Endothelial cell of umbilical vein (primary cell): ENCODE measurements at regions not wholly inside any gene's neighbourhood (a gene's known extent, or its start where the extent isn't known, plus 50 kb on each side); places are given as distances from the start of the nearest gene placed in this dataset.
A peak's percentile ranks its signal among the peaks of the same experiment; 100 is the strongest.

Source experiments
- BruUV-seq: library from RNA; stranded (reverse); fragments of 400-500 nt; replicated peaks from 2 replicates; lab custom pipeline; 2021; lab: Mats Ljungman, UMichigan
- CTCF ChIA-PET: fragments of 300-600, 350-600 bp; sonication (Branson Sonifier 250); formaldehyde crosslinking; loops from one replicate; lab custom pipeline; 2021; ENCODE audit warnings: antibody characterized with exemption, inconsistent platforms; lab: Charles Lee
- POLR2A ChIA-PET: fragments of 300-600, 350-600 bp; sonication (Branson Sonifier 250); formaldehyde crosslinking; loops from one replicate; lab custom pipeline; 2021; ENCODE audit warnings: antibody characterized with exemption, inconsistent platforms; lab: Charles Lee
- DNase-seq: peaks from one replicate; pipeline ENCODE4 v3.0.0-alpha.2; 2011; ENCODE audit warnings: low read depth, low spot score
- FAIRE-seq: peaks from 2 replicates; lab custom pipeline; 2011; peaks lifted over from hg19 to GRCh38; lab: Jason Lieb, UNC
- H2AFZ ChIP-seq: 2 replicates; pipeline ENCODE4 v1.6.0; 2012; ENCODE audit warnings: low read depth, low read length, control low read depth, inconsistent platforms
- H3K27ac ChIP-seq: 2 replicates; pipeline ENCODE4 v1.5.1; 2011; ENCODE audit warnings: low read depth, mild to moderate bottlenecking, control low read depth, low read length, moderate library complexity; ENCODE audit not compliant: insufficient read depth
- H3K27me3 ChIP-seq, 2 experiments: 2 replicates each; pipeline versions ENCODE4 v1.6.0 to v1.6.1; 2011; ENCODE audit warnings: low read length in 2 of 2, mixed read lengths in 1 of 2; ENCODE audit not compliant: control insufficient read depth in 2 of 2, insufficient read depth in 2 of 2
- H3K36me3 ChIP-seq, 2 experiments: 2 replicates in 1 of 2; 3 replicates in 1 of 2; pipeline ENCODE4 v1.5.1; 2011; ENCODE audit warnings: low read length in 2 of 2, mild to moderate bottlenecking in 1 of 2, moderate library complexity in 1 of 2; ENCODE audit not compliant: control insufficient read depth in 2 of 2, insufficient read depth in 2 of 2; ENCODE audit errors: extremely low read depth in 1 of 2
- H3K4me1 ChIP-seq: 3 replicates; pipeline ENCODE4 v1.5.1; 2011; ENCODE audit warnings: mild to moderate bottlenecking, low read length; ENCODE audit not compliant: control insufficient read depth, insufficient read depth; ENCODE audit errors: extremely low read depth
- H3K4me2 ChIP-seq: 2 replicates; pipeline ENCODE4 v1.6.1; 2011; ENCODE audit warnings: low read length, control low read depth, mixed read lengths; ENCODE audit not compliant: insufficient read depth
- H3K4me3 ChIP-seq, 3 experiments: fragments of 200-600 bp in 1 of 3; sonication (generic), shearing (Covaris generic) in 1 of 3; replicated peaks in 1 of 3; 2 replicates each; pipeline ENCODE4 v1.5.1; 2011 to 2016; ENCODE audit warnings: control low read depth in 3 of 3, low read length in 3 of 3, mild to moderate bottlenecking in 2 of 3, inconsistent platforms in 1 of 3, low read depth in 1 of 3, moderate library complexity in 1 of 3; ENCODE audit not compliant: insufficient read depth in 1 of 3
- H3K79me2 ChIP-seq: 2 replicates; pipeline ENCODE4 v1.6.0; 2012; ENCODE audit warnings: low read length, inconsistent platforms; ENCODE audit not compliant: control insufficient read depth, insufficient read depth
- H3K9ac ChIP-seq: replicated peaks from 2 replicates; pipeline ENCODE3; 2011; ENCODE audit warnings: low read length, control low read depth; ENCODE audit not compliant: insufficient read depth; ENCODE audit errors: extremely low read depth
- H3K9me1 ChIP-seq: replicated peaks from 3 replicates; pipeline ENCODE4 v1.6.0; 2011; ENCODE audit warnings: mild to moderate bottlenecking, low read length; ENCODE audit not compliant: control insufficient read depth, insufficient read depth; ENCODE audit errors: extremely low read depth
- H3K9me3 ChIP-seq: replicated peaks from 2 replicates; pipeline ENCODE4 v1.5.1; 2012; ENCODE audit warnings: low read length, inconsistent platforms; ENCODE audit not compliant: control insufficient read depth, insufficient read depth
- H4K20me1 ChIP-seq: replicated peaks from 2 replicates; pipeline ENCODE3; 2011; ENCODE audit warnings: mild to moderate bottlenecking, low read length; ENCODE audit not compliant: control insufficient read depth, insufficient read depth; ENCODE audit errors: extremely low read depth
- EZH2 ChIP-seq: IDR thresholded peaks from 2 replicates; pipeline ENCODE4 v1.6.1; 2012; ENCODE audit warnings: borderline replicate concordance, low read depth, mild to moderate bottlenecking, moderate library complexity, low read length, inconsistent platforms; ENCODE audit not compliant: severe bottlenecking
- FOS ChIP-seq: IDR thresholded peaks from 2 replicates; pipeline ENCODE4 v1.6.1; 2011; ENCODE audit warnings: mild to moderate bottlenecking, low read length, moderate library complexity, borderline replicate concordance; ENCODE audit not compliant: insufficient read depth
- GATA2 ChIP-seq: IDR thresholded peaks from 2 replicates; pipeline ENCODE4 v1.7.0; 2011; ENCODE audit warnings: low read depth, mild to moderate bottlenecking, moderate library complexity, mixed read lengths, low read length; ENCODE audit not compliant: insufficient read length, insufficient read depth
- JUN ChIP-seq: IDR thresholded peaks from 2 replicates; pipeline ENCODE4 v1.6.1; 2011; ENCODE audit warnings: borderline replicate concordance, low read depth; ENCODE audit not compliant: insufficient read length, insufficient read depth
- MYC ChIP-seq: IDR thresholded peaks from one replicate; pipeline ENCODE4 v1.6.1; 2011; ENCODE audit warnings: mild to moderate bottlenecking, low read depth, low read length
- POLR2A ChIP-seq: IDR thresholded peaks from 2 replicates; pipeline ENCODE4 v1.6.1; 2012; ENCODE audit warnings: low read depth, mild to moderate bottlenecking, control low read depth, low read length
- POLR2AphosphoS5 ChIP-seq: IDR thresholded peaks from 2 replicates; pipeline ENCODE4 v1.6.1; 2012; ENCODE audit warnings: low read depth, mild to moderate bottlenecking, control low read depth, low read length, moderate library complexity; ENCODE audit not compliant: insufficient read depth
- dilution Hi-C: fragments of 300-500 bp; cut with MboI; formaldehyde crosslinking; loops from one replicate; pipeline ENCODE4 v1.15.0; 2019; ENCODE audit warnings: low sequenced_read_pairs; ENCODE audit not compliant: extremely low pct_ligation_motif_present
- intact Hi-C: fragments of 100-400 bp; cut with micrococcal nuclease; formaldehyde crosslinking; loops from one replicate; pipeline ENCODE4 v1.10.0; 2022
- TF ChIP-seq, protein P1 (sequence below), 2 donors: IDR thresholded peaks; 1 replicate in 1 of 2; 2 replicates in 1 of 2; pipeline ENCODE4 v1.5.1; 2011; ENCODE audit warnings: low read length in 2 of 2, mild to moderate bottlenecking in 2 of 2, moderate library complexity in 2 of 2, control low read depth in 1 of 2, inconsistent platforms in 1 of 2, low read depth in 1 of 2; ENCODE audit not compliant: insufficient read depth in 1 of 2; ENCODE audit errors: extremely low read depth in 1 of 2
- TF ChIP-seq, protein P2 (sequence below): IDR thresholded peaks from 2 replicates; pipeline ENCODE4 v1.6.1; 2011; ENCODE audit not compliant: insufficient read depth, insufficient read length

DNA sequence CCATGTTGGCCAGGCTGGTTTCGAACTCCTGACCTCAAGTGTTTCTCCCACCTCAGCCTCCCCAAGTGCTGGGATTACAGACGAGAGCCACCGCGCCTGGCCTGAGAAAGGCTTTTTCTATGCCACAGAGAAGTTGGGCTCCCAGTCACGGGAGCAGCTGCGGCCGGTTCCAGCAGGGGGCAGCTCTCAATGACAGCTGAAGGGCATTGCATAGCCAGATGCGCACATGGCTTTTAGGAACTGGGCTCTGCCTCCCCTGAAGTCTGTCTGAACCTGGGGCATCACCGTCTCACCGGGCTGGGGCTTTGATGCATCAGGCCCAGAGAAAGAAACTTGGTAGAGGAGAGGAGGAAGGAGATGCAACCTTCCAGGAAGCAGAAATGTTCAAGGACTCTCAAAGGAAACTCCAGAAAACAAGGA lies 84.2 kb upstream of the LAPTM4A start:
- peak; percentile 88 for FAIRE-seq
- intact Hi-C loops: loop anchor here (1.0 to 10.0 kb wide), 4 partner anchors 56 to 189 kb away; no protein-coding TSS in a partner anchor

DNA sequence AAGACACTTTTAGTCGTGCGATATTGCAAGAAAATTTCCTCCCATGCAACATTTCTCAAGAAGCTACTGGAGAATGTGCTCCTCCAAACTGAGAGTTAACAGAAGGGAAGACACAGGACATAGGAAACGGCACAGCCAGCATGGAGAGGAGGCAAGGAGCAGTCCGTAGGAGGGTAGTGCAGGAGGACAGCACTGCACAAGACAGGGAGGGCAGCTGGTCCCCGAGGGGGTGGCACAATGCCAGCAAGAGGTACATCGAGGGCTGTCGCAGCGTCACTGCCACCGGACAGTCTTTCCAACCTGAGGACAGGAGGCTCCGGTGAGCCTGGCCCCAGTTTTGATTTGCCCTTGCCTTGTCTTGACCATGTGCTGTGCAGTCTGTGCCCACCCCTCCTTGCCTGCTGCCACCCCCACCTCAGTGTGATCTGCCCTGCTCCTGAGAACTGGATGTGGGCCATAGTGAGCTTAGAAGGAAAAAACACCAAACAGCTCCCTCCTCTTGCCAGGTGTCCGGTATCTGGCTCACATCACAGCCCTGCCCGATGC lies 81.6 kb upstream of the LAPTM4A start:
- POLR2A ChIA-PET: no interaction called here
- H3K36me3 ChIP-seq: no peaks in the 10 kb centered on the region

More for the DNA sequence above, 84.2 kb upstream of the LAPTM4A start:
- no peak overlapping the region for H3K27ac ChIP-seq
- peaks cover 0 to 4% of the 10 kb centered on the region in 2 experiments for H3K27me3 ChIP-seq
- dilution Hi-C loops: no loop called here
- no peak overlapping the region for H3K4me2 ChIP-seq
- POLR2A ChIA-PET: no interaction called here
- no peaks in the 10 kb centered on the region for H3K9me1 ChIP-seq
- H4K20me1 ChIP-seq: no peaks in the 10 kb centered on the region
- BruUV-seq: no TSS peak
- H3K9ac ChIP-seq: no peak overlapping the region
- TF ChIP-seq JUN (no peak), MYC (no peak)
- TF ChIP-seq, protein P1, sequence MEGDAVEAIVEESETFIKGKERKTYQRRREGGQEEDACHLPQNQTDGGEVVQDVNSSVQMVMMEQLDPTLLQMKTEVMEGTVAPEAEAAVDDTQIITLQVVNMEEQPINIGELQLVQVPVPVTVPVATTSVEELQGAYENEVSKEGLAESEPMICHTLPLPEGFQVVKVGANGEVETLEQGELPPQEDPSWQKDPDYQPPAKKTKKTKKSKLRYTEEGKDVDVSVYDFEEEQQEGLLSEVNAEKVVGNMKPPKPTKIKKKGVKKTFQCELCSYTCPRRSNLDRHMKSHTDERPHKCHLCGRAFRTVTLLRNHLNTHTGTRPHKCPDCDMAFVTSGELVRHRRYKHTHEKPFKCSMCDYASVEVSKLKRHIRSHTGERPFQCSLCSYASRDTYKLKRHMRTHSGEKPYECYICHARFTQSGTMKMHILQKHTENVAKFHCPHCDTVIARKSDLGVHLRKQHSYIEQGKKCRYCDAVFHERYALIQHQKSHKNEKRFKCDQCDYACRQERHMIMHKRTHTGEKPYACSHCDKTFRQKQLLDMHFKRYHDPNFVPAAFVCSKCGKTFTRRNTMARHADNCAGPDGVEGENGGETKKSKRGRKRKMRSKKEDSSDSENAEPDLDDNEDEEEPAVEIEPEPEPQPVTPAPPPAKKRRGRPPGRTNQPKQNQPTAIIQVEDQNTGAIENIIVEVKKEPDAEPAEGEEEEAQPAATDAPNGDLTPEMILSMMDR (IDR thresholded peaks at IDR 0.05; ENCODE audit: extremely low read depth in 1 of 2, insufficient read depth in 1 of 2, low read depth in 1 of 2, low read length in 2 of 2): peak; percentile 76 to 91
- no peak overlapping the region for H2AFZ ChIP-seq
- DNase-seq: peak; percentile 62
- H3K4me1 ChIP-seq: peaks cover under 1% of the 10 kb centered on the region
- no peaks in the 10 kb centered on the region for H3K79me2 ChIP-seq
- no peak overlapping the region for H3K4me3 ChIP-seq
- H3K9me3 ChIP-seq: no peaks in the 10 kb centered on the region
- H3K36me3 ChIP-seq: no peaks in the 10 kb centered on the region
- CTCF ChIA-PET: interaction anchor here (0.6 to 6.2 kb wide), 26 partner anchors 8 to 190 kb away, joined by 3 to 76 read pairs (median 4); partner anchors contain the start of gene SDC1

More for the DNA sequence above, 81.6 kb upstream of the LAPTM4A start:
- Histone ChIP-seq H3K9ac (no peak overlapping the region), H3K9me1 (no peaks in the 10 kb centered on the region), H3K4me2 (no peak overlapping the region), H3K27me3 (peaks cover 0 to 4% of the 10 kb centered on the region in 2 experiments), H3K27ac (no peak overlapping the region), H2AFZ (no peak overlapping the region), H3K79me2 (no peaks in the 10 kb centered on the region), H3K4me3 (no peak overlapping the region), H3K4me1 (no peaks in the 10 kb centered on the region), H4K20me1 (no peaks in the 10 kb centered on the region), H3K9me3 (no peaks in the 10 kb centered on the region)
- no peak for TF ChIP-seq EZH2
- TF ChIP-seq FOS: no peak
- no peak for TF ChIP-seq GATA2
- TF ChIP-seq, protein P1 (IDR thresholded peaks at IDR 0.05; ENCODE audit: extremely low read depth in 1 of 2, insufficient read depth in 1 of 2, low read depth in 1 of 2, low read length in 2 of 2): no peak
- no peak for TF ChIP-seq MYC
- TF ChIP-seq POLR2AphosphoS5: no peak
- TF ChIP-seq, protein P2, sequence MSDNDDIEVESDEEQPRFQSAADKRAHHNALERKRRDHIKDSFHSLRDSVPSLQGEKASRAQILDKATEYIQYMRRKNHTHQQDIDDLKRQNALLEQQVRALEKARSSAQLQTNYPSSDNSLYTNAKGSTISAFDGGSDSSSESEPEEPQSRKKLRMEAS: no peak
- no peak for TF ChIP-seq POLR2A
- TF ChIP-seq JUN: no peak
- CTCF ChIA-PET: interaction anchor here (1.3 to 1.6 kb wide), 2 partner anchors 53 to 158 kb away, joined by 3 to 5 read pairs; no protein-coding TSS in a partner anchor
- no TSS peak for BruUV-seq
- intact Hi-C loops: loop anchor here (10.0 kb wide), 1 partner anchor 192 kb away; no protein-coding TSS in a partner anchor
- dilution Hi-C loops: no loop called here
- DNase-seq: no peak
- FAIRE-seq: no peak
